ENCODE measurements at regions not wholly inside any gene's neighbourhood (a gene's known extent, or its start where the extent isn't known, plus 50 kb on each side); places are given as distances from the start of the nearest gene placed in this dataset.

DNA sequence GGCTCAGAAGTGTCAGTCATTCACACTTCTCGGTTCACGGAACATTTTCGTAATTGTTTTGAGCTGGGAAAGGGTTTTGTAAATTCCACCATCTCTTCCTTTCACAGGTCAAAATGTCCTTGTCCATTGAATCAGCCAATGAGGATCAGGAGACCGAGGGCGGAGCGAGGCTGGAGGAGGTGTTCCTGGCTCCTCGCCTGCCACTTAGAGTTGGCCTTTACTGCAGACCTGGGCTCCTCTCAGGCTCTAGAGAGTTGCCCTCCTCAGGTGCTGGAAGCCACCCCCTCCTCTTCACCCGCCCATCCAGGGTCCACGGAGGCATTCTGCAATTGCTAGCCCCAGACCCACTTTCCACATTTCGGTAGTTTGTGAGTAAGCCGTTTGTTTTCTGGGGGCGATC, 370.4 kb downstream of the IRS2 start:
- TF ChIP-seq, protein P1, sequence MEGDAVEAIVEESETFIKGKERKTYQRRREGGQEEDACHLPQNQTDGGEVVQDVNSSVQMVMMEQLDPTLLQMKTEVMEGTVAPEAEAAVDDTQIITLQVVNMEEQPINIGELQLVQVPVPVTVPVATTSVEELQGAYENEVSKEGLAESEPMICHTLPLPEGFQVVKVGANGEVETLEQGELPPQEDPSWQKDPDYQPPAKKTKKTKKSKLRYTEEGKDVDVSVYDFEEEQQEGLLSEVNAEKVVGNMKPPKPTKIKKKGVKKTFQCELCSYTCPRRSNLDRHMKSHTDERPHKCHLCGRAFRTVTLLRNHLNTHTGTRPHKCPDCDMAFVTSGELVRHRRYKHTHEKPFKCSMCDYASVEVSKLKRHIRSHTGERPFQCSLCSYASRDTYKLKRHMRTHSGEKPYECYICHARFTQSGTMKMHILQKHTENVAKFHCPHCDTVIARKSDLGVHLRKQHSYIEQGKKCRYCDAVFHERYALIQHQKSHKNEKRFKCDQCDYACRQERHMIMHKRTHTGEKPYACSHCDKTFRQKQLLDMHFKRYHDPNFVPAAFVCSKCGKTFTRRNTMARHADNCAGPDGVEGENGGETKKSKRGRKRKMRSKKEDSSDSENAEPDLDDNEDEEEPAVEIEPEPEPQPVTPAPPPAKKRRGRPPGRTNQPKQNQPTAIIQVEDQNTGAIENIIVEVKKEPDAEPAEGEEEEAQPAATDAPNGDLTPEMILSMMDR (IDR thresholded peaks at IDR 0.05; ENCODE audit: insufficient read depth, low read depth, low read length) = no peak
- no peak for TF ChIP-seq EZH2 (IDR thresholded peaks at IDR 0.05; ENCODE audit: insufficient read depth, low read length)
